ENCODE measurements at regions not wholly inside any gene's neighbourhood (a gene's known extent, or its start where the extent isn't known, plus 50 kb on each side); places are given as distances from the start of the nearest gene placed in this dataset.
"Not testable (repeated sequence)": the region's sequence is repeated elsewhere in the genome, so short reads cannot be mapped to it uniquely, and the experiment has no call there.

- H3K27me3 ChIP-seq (ENCODE audit: control insufficient read depth, insufficient read depth, low read length); H3K36me3 ChIP-seq (ENCODE audit: insufficient read depth, low read length); H3K9ac ChIP-seq (ENCODE audit: low read depth, low read length); H3K4me1 ChIP-seq (ENCODE audit: control insufficient read depth, insufficient read depth, low read length); H3K4me3 ChIP-seq (ENCODE audit: low read length); H3K4me2 ChIP-seq (ENCODE audit: low read length); H3K9me3 ChIP-seq (replicated peaks; ENCODE audit: low read length): not testable (repeated sequence)
These were observed 87.3 kb upstream of the DAPK1 start for GRCh38 chr9:87410047-87411005.

- no peak overlapping the region for H3K4me2 ChIP-seq (ENCODE audit: low read length)
- H3K9me3 ChIP-seq (replicated peaks; ENCODE audit: low read length), result no peaks in the 10 kb centered on the region
- H3K27me3 ChIP-seq (ENCODE audit: control insufficient read depth, insufficient read depth, low read length), result no peaks in the 10 kb centered on the region
- H3K9ac ChIP-seq (ENCODE audit: low read depth, low read length), result no peak overlapping the region
- no peaks in the 10 kb centered on the region for H3K36me3 ChIP-seq (ENCODE audit: insufficient read depth, low read length)
- H3K4me3 ChIP-seq (ENCODE audit: low read length), result no peak overlapping the region
- H3K4me1 ChIP-seq (ENCODE audit: control insufficient read depth, insufficient read depth, low read length), result no peaks in the 10 kb centered on the region
These were observed 76.8 kb upstream of the DAPK1 start for GRCh38 chr9:87420884-87421283.

DNA sequence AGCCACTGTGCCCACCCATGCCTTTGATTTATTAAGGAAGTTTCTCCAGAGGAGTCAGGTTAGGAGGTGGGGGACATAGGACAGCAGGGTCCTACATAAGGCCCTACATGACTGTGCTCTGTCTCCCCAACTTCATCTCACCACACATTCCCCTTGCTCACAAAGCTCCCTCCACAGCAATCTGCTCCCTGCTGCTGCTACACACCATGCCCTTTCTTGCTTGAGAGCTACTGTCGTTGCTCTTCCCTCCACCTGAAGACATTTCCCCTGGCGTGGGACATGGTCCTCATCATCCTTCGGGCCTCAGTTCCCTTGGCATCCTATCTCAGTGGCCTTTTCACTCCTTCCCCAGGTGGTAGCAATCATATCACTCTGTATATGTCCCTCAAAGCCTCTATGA lies 75.9 kb upstream of the DAPK1 start:
- no peak overlapping the region for H3K4me2 ChIP-seq (ENCODE audit: low read length)
- H3K4me3 ChIP-seq (ENCODE audit: low read length), result no peak overlapping the region
- H3K36me3 ChIP-seq (ENCODE audit: insufficient read depth, low read length), result no peaks in the 10 kb centered on the region
- no peaks in the 10 kb centered on the region for H3K9me3 ChIP-seq (replicated peaks; ENCODE audit: low read length)
- H3K4me1 ChIP-seq (ENCODE audit: control insufficient read depth, insufficient read depth, low read length), result no peaks in the 10 kb centered on the region
- no peaks in the 10 kb centered on the region for H3K27me3 ChIP-seq (ENCODE audit: control insufficient read depth, insufficient read depth, low read length)
- no peak overlapping the region for H3K9ac ChIP-seq (ENCODE audit: low read depth, low read length)

- Histone ChIP-seq H3K9ac (ENCODE audit: low read depth, low read length) (no peak overlapping the region), H3K4me1 (ENCODE audit: control insufficient read depth, insufficient read depth, low read length) (no peaks in the 10 kb centered on the region), H3K4me2 (ENCODE audit: low read length) (no peak overlapping the region), H3K4me3 (ENCODE audit: low read length) (no peak overlapping the region), H3K27me3 (ENCODE audit: control insufficient read depth, insufficient read depth, low read length) (no peaks in the 10 kb centered on the region), H3K9me3 (replicated peaks; ENCODE audit: low read length) (no peaks in the 10 kb centered on the region), H3K36me3 (ENCODE audit: insufficient read depth, low read length) (no peaks in the 10 kb centered on the region)
These were observed 74.7 kb upstream of the DAPK1 start for GRCh38 chr9:87422999-87423398.

GRCh38 chr9:87423885-87424284 lies 73.8 kb upstream of the DAPK1 start:
- not testable (repeated sequence) for H3K4me1 ChIP-seq (ENCODE audit: control insufficient read depth, insufficient read depth, low read length); H3K4me3 ChIP-seq (ENCODE audit: low read length); H3K4me2 ChIP-seq (ENCODE audit: low read length); H3K27me3 ChIP-seq (ENCODE audit: control insufficient read depth, insufficient read depth, low read length); H3K9me3 ChIP-seq (replicated peaks; ENCODE audit: low read length); H3K36me3 ChIP-seq (ENCODE audit: insufficient read depth, low read length); H3K9ac ChIP-seq (ENCODE audit: low read depth, low read length)

- Histone ChIP-seq H3K9me3 (replicated peaks; ENCODE audit: low read length) (no peaks in the 10 kb centered on the region), H3K9ac (ENCODE audit: low read depth, low read length) (no peak overlapping the region), H3K27me3 (ENCODE audit: control insufficient read depth, insufficient read depth, low read length) (no peaks in the 10 kb centered on the region), H3K4me2 (ENCODE audit: low read length) (no peak overlapping the region), H3K4me1 (ENCODE audit: control insufficient read depth, insufficient read depth, low read length) (no peaks in the 10 kb centered on the region), H3K36me3 (ENCODE audit: insufficient read depth, low read length) (no peaks in the 10 kb centered on the region), H3K4me3 (ENCODE audit: low read length) (no peak overlapping the region)
These were observed 72.5 kb upstream of the DAPK1 start for GRCh38 chr9:87425202-87425601.

- Histone ChIP-seq H3K9ac (ENCODE audit: low read depth, low read length) (no peak overlapping the region), H3K4me2 (ENCODE audit: low read length) (no peak overlapping the region), H3K36me3 (ENCODE audit: insufficient read depth, low read length) (no peaks in the 10 kb centered on the region), H3K9me3 (replicated peaks; ENCODE audit: low read length) (no peaks in the 10 kb centered on the region), H3K4me1 (ENCODE audit: control insufficient read depth, insufficient read depth, low read length) (no peaks in the 10 kb centered on the region), H3K4me3 (ENCODE audit: low read length) (no peak overlapping the region), H3K27me3 (ENCODE audit: control insufficient read depth, insufficient read depth, low read length) (no peaks in the 10 kb centered on the region)
These were observed 69.7 kb upstream of the DAPK1 start for GRCh38 chr9:87427851-87428506.

GRCh38 chr9:87428659-87429058 lies 69.0 kb upstream of the DAPK1 start:
- H3K4me1 ChIP-seq (ENCODE audit: control insufficient read depth, insufficient read depth, low read length), result no peaks in the 10 kb centered on the region
- H3K36me3 ChIP-seq (ENCODE audit: insufficient read depth, low read length), result no peaks in the 10 kb centered on the region
- H3K9me3 ChIP-seq (replicated peaks; ENCODE audit: low read length), result no peaks in the 10 kb centered on the region
- H3K4me2 ChIP-seq (ENCODE audit: low read length), result no peak overlapping the region
- H3K27me3 ChIP-seq (ENCODE audit: control insufficient read depth, insufficient read depth, low read length), result no peaks in the 10 kb centered on the region
- H3K4me3 ChIP-seq (ENCODE audit: low read length), result no peak overlapping the region
- H3K9ac ChIP-seq (ENCODE audit: low read depth, low read length), result no peak overlapping the region

DNA sequence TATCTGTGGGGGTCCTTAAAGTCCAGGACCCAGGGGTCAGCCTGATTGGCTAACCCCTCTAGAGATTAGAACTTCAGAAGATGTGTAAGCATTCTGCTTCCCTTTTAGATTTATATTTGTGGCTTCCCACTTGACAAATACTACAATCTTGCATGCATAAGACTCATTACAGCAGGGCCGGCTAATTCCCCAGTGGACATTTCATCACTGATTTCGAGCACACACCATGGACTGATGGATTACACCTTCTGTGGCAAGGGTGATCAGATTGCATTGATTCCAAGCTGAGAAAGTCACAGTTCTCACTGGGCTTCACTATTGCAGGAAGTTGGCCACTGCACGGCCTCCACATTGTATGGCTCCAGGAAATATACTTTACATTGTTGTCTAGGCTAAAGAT lies 65.8 kb upstream of the DAPK1 start:
- Histone ChIP-seq H3K9me3 (replicated peaks; ENCODE audit: low read length) (no peaks in the 10 kb centered on the region), H3K36me3 (ENCODE audit: insufficient read depth, low read length) (no peaks in the 10 kb centered on the region), H3K9ac (ENCODE audit: low read depth, low read length) (no peak overlapping the region), H3K4me2 (ENCODE audit: low read length) (no peak overlapping the region), H3K27me3 (ENCODE audit: control insufficient read depth, insufficient read depth, low read length) (no peaks in the 10 kb centered on the region), H3K4me3 (ENCODE audit: low read length) (no peak overlapping the region), H3K4me1 (ENCODE audit: control insufficient read depth, insufficient read depth, low read length) (no peaks in the 10 kb centered on the region)

- no peak overlapping the region for H3K4me2 ChIP-seq (ENCODE audit: low read length)
- H3K9me3 ChIP-seq (replicated peaks; ENCODE audit: low read length), result no peaks in the 10 kb centered on the region
- H3K27me3 ChIP-seq (ENCODE audit: control insufficient read depth, insufficient read depth, low read length), result no peaks in the 10 kb centered on the region
- H3K4me1 ChIP-seq (ENCODE audit: control insufficient read depth, insufficient read depth, low read length), result peaks cover 3% of the 10 kb centered on the region
- no peaks in the 10 kb centered on the region for H3K36me3 ChIP-seq (ENCODE audit: insufficient read depth, low read length)
- no peak overlapping the region for H3K9ac ChIP-seq (ENCODE audit: low read depth, low read length)
- H3K4me3 ChIP-seq (ENCODE audit: low read length), result no peak overlapping the region
These were observed 63.8 kb upstream of the DAPK1 start for GRCh38 chr9:87433853-87434252.

- Histone ChIP-seq H3K9ac (ENCODE audit: low read depth, low read length) (no peak overlapping the region), H3K9me3 (replicated peaks; ENCODE audit: low read length) (no peaks in the 10 kb centered on the region), H3K4me2 (ENCODE audit: low read length) (no peak overlapping the region), H3K36me3 (ENCODE audit: insufficient read depth, low read length) (no peaks in the 10 kb centered on the region), H3K4me1 (ENCODE audit: control insufficient read depth, insufficient read depth, low read length) (peaks cover 3% of the 10 kb centered on the region), H3K27me3 (ENCODE audit: control insufficient read depth, insufficient read depth, low read length) (no peaks in the 10 kb centered on the region), H3K4me3 (ENCODE audit: low read length) (no peak overlapping the region)
These were observed 63.3 kb upstream of the DAPK1 start for GRCh38 chr9:87434366-87434765.

Data from skeletal muscle satellite cell (primary cell).